H1 (cell line): ENCODE measurements at regions not wholly inside any gene's neighbourhood (a gene's known extent, or its start where the extent isn't known, plus 50 kb on each side); places are given as distances from the start of the nearest gene placed in this dataset.

ENCODE experiments used
- CTCF ChIA-PET: fragments of 300-600 bp; sonication (Branson Sonifier 250); formaldehyde crosslinking; loops from one replicate; lab custom pipeline; 2021; ENCODE audit not compliant: partially characterized antibody; lab: Charles Lee
- POLR2A ChIA-PET: fragments of 300-600 bp; sonication (Branson Sonifier 250); formaldehyde crosslinking; loops from one replicate; lab custom pipeline; 2021; ENCODE audit warnings: inconsistent platforms; ENCODE audit not compliant: partially characterized antibody; lab: Charles Lee
- DNase-seq, 2 experiments: peaks; one replicate each; pipeline versions ENCODE4 v3.0.0 to v3.0.0-alpha.2; 2010 to 2022; ENCODE audit warnings: low spot score in 2 of 2, low read depth in 1 of 2, mixed read lengths in 1 of 2
- FAIRE-seq: peaks from 2 replicates; lab custom pipeline; 2011; peaks lifted over from hg19 to GRCh38; lab: Jason Lieb, UNC
- H2AFZ ChIP-seq: 2 replicates; pipeline ENCODE4 v1.8.1; 2012; ENCODE audit warnings: low read length, inconsistent platforms
- H2AK5ac ChIP-seq: 2 replicates; pipeline ENCODE4 v1.6.1; 2013; ENCODE audit warnings: low read depth, low read length
- H2BK120ac ChIP-seq: replicated peaks from 2 replicates; pipeline ENCODE3; 2013; ENCODE audit warnings: low read depth, low read length, inconsistent platforms
- H2BK12ac ChIP-seq: 2 replicates; pipeline ENCODE4 v1.6.1; 2013; ENCODE audit warnings: low read depth, low read length
- H2BK15ac ChIP-seq: 2 replicates; pipeline ENCODE4 v1.6.1; 2013; ENCODE audit warnings: low read length
- H2BK20ac ChIP-seq: 2 replicates; pipeline ENCODE4 v1.6.1; 2013; ENCODE audit warnings: low read length
- H2BK5ac ChIP-seq: 2 replicates; pipeline ENCODE4 v1.6.1; 2013; ENCODE audit warnings: low read depth, low read length
- H3K14ac ChIP-seq: 2 replicates; pipeline ENCODE4 v1.6.1; 2013; ENCODE audit warnings: inconsistent platforms; ENCODE audit not compliant: insufficient read length
- H3K18ac ChIP-seq: 2 replicates; pipeline ENCODE4 v1.6.1; 2013; ENCODE audit warnings: low read length; ENCODE audit errors: extremely low read depth
- H3K23ac ChIP-seq: 2 replicates; pipeline ENCODE4 v1.6.1; 2013; ENCODE audit warnings: inconsistent platforms; ENCODE audit not compliant: insufficient read length
- H3K23me2 ChIP-seq: 2 replicates; pipeline ENCODE4 v1.6.1; 2013; ENCODE audit warnings: low read depth, low read length
- H3K27ac ChIP-seq: 2 replicates; pipeline ENCODE4 v1.6.1; 2011; ENCODE audit warnings: low read depth, low read length, inconsistent platforms
- H3K27me3 ChIP-seq, 4 experiments: replicated peaks in 1 of 4; 1 replicate in 1 of 4; 2 replicates in 3 of 4; pipeline versions ENCODE4 v1.6.1 to v1.8.1; 2011 to 2013; ENCODE audit warnings: low read length in 3 of 4, mild to moderate bottlenecking in 3 of 4, inconsistent platforms in 2 of 4, mixed read lengths in 2 of 4, moderate library complexity in 1 of 4; ENCODE audit not compliant: control insufficient read depth in 3 of 4, insufficient read depth in 3 of 4; ENCODE audit errors: extremely low read depth in 1 of 4
- H3K36me3 ChIP-seq, 4 experiments: 2 replicates each; pipeline versions ENCODE4 v1.6.1 to v1.8.1; 2011 to 2013; ENCODE audit warnings: mild to moderate bottlenecking in 4 of 4, low read length in 3 of 4, moderate library complexity in 2 of 4, control low read depth in 1 of 4, inconsistent platforms in 1 of 4; ENCODE audit not compliant: insufficient read depth in 4 of 4, control insufficient read depth in 2 of 4
- H3K4ac ChIP-seq: replicated peaks from 2 replicates; pipeline ENCODE3; 2013; ENCODE audit warnings: low read length, low read depth, mixed read lengths, inconsistent platforms; ENCODE audit not compliant: insufficient read length
- H3K4me1 ChIP-seq, 4 experiments: replicated peaks in 1 of 4; 1 replicate in 1 of 4; 2 replicates in 3 of 4; pipeline versions ENCODE4 v1.6.1 to v1.8.1; 2011 to 2013; ENCODE audit warnings: low read length in 3 of 4, inconsistent platforms in 2 of 4, mixed read lengths in 1 of 4; ENCODE audit not compliant: insufficient read depth in 4 of 4, control insufficient read depth in 3 of 4
- H3K4me2 ChIP-seq, 2 experiments: 2 replicates each; pipeline versions ENCODE4 v1.6.1 to v1.8.1; 2011 to 2013; ENCODE audit warnings: low read depth in 2 of 2, low read length in 2 of 2, control low read depth in 1 of 2, inconsistent platforms in 1 of 2, mild to moderate bottlenecking in 1 of 2; ENCODE audit not compliant: insufficient read depth in 1 of 2
- H3K4me3 ChIP-seq, 4 experiments: fragments of 200-600, 300-600 bp in 1 of 4; sonication (generic), shearing (Covaris generic), sonication (Bioruptor Twin) in 1 of 4; 2 replicates each; pipeline versions ENCODE4 v1.5.1 to v1.8.1; 2011 to 2016; ENCODE audit warnings: low read length in 4 of 4, low read depth in 3 of 4, control low read depth in 2 of 4, inconsistent platforms in 2 of 4, mild to moderate bottlenecking in 2 of 4, mixed read lengths in 1 of 4, moderate library complexity in 1 of 4; ENCODE audit not compliant: insufficient read depth in 2 of 4; ENCODE audit errors: extremely low read depth in 1 of 4
- H3K56ac ChIP-seq: replicated peaks from 2 replicates; pipeline ENCODE3; 2013; ENCODE audit warnings: low read depth, mild to moderate bottlenecking, mixed read lengths, low read length, inconsistent platforms; ENCODE audit not compliant: insufficient read length
- H3K79me1 ChIP-seq: 2 replicates; pipeline ENCODE4 v1.6.1; 2013; ENCODE audit warnings: low read depth, low read length, control low read depth
- H3K79me2 ChIP-seq, 2 experiments: 2 replicates each; pipeline versions ENCODE4 v1.6.1 to v1.8.1; 2012 to 2013; ENCODE audit warnings: low read length in 2 of 2, mild to moderate bottlenecking in 2 of 2, inconsistent platforms in 1 of 2; ENCODE audit not compliant: insufficient read depth in 2 of 2, control insufficient read depth in 1 of 2
- H3K9ac ChIP-seq, 4 experiments: replicated peaks in 1 of 4; 1 replicate in 1 of 4; 2 replicates in 3 of 4; pipeline versions ENCODE4 v1.6.1 to v1.8.1; 2011 to 2013; ENCODE audit warnings: low read depth in 3 of 4, low read length in 3 of 4, control low read depth in 2 of 4, mild to moderate bottlenecking in 2 of 4, moderate library complexity in 2 of 4, inconsistent platforms in 1 of 4; ENCODE audit errors: extremely low read depth in 1 of 4
- H3K9me3 ChIP-seq, 2 experiments: 2 replicates each; pipeline versions ENCODE4 v1.6.1 to v1.8.1; 2012 to 2013; ENCODE audit warnings: mild to moderate bottlenecking in 2 of 2, moderate library complexity in 2 of 2, control low read depth in 1 of 2, inconsistent platforms in 1 of 2, low read depth in 1 of 2, low read length in 1 of 2, mixed read lengths in 1 of 2; ENCODE audit not compliant: insufficient read depth in 2 of 2
- H4K20me1 ChIP-seq, 2 experiments: replicated peaks in 1 of 2; 2 replicates each; pipeline versions ENCODE3 to v1.8.1; 2011 to 2013; ENCODE audit warnings: inconsistent platforms in 2 of 2, low read length in 2 of 2, mild to moderate bottlenecking in 1 of 2; ENCODE audit not compliant: insufficient read depth in 2 of 2, control insufficient read depth in 1 of 2
- H4K5ac ChIP-seq: 2 replicates; pipeline ENCODE4 v1.6.1; 2013; ENCODE audit warnings: low read length, low read depth, mixed read lengths, inconsistent platforms; ENCODE audit not compliant: insufficient read length
- H4K8ac ChIP-seq: 2 replicates; pipeline ENCODE4 v1.8.0; 2013; ENCODE audit warnings: mild to moderate bottlenecking, moderate library complexity, low read length, inconsistent platforms; ENCODE audit not compliant: insufficient read depth; ENCODE audit errors: extremely low read depth
- H4K91ac ChIP-seq: replicated peaks from 2 replicates; pipeline ENCODE3; 2013; ENCODE audit warnings: low read length, mixed read lengths, inconsistent platforms; ENCODE audit not compliant: insufficient read length
- BCL11A ChIP-seq, 2 experiments: IDR thresholded peaks; one replicate each; pipeline ENCODE4 v1.6.1; 2011; ENCODE audit warnings: low read depth in 2 of 2, low read length in 2 of 2, mild to moderate bottlenecking in 2 of 2
- CBX8 ChIP-seq: fragments of 300-800, 300-1000 bp; sonication (generic); IDR thresholded peaks from 2 replicates; pipeline ENCODE4 v1.7.1; 2016; ENCODE audit warnings: low read depth, low read length, borderline replicate concordance
- MAFK ChIP-seq: IDR thresholded peaks from 2 replicates; pipeline ENCODE4 v1.6.1; 2012; ENCODE audit warnings: low read depth, mild to moderate bottlenecking, improper control_type of control experiment, low read length
- PHF8 ChIP-seq: fragments of 200-600 bp; sonication (generic); conservative IDR thresholded peaks from 2 replicates; pipeline ENCODE4 v1.7.1; 2012; ENCODE audit warnings: low read depth, mild to moderate bottlenecking, inconsistent platforms, low read length, moderate library complexity
- SRF ChIP-seq: IDR thresholded peaks from 2 replicates; pipeline ENCODE4 v1.6.1; 2011; ENCODE audit warnings: mild to moderate bottlenecking, low read depth, low read length, moderate library complexity
- TCF12 ChIP-seq: IDR thresholded peaks from 2 replicates; pipeline ENCODE4 v1.6.1; 2011; ENCODE audit warnings: low read depth, mild to moderate bottlenecking, low read length
- TEAD4 ChIP-seq: IDR thresholded peaks from 2 replicates; pipeline ENCODE4 v1.6.1; 2012; ENCODE audit warnings: low read depth, low read length, inconsistent platforms, mixed read lengths
- WGBS, 2 experiments: shearing (Covaris generic) in 1 of 2; methylation state at CpG; one replicate each; pipeline versions ENCODE4 v1.1.6 to v1.1.7; 2013 to 2015; ENCODE audit warnings: low lambda C conversion rate in 2 of 2, mixed read lengths in 2 of 2, inconsistent platforms in 1 of 2, low coverage in 1 of 2, missing lambda C conversion rate in 1 of 2; ENCODE audit not compliant: insufficient replicate concordance in 2 of 2, insufficient coverage in 1 of 2, insufficient read length in 1 of 2; ENCODE audit errors: extremely low coverage in 1 of 2, missing lambda C conversion rate in 1 of 2; 5-methylcytosine and 5-hydroxymethylcytosine counted together
- TF ChIP-seq, protein P1 (sequence below), 3 experiments: IDR thresholded peaks; 1 replicate in 2 of 3; 2 replicates in 1 of 3; pipeline versions ENCODE4 v1.5.1 to v1.6.1; 2011; ENCODE audit warnings: low read length in 3 of 3, mild to moderate bottlenecking in 3 of 3, inconsistent platforms in 2 of 3, low read depth in 1 of 3, moderate library complexity in 1 of 3; ENCODE audit not compliant: insufficient read depth in 1 of 3; ENCODE audit errors: control extremely low read depth in 1 of 3
- TF ChIP-seq, protein P2 (sequence below): IDR thresholded peaks from 2 replicates; pipeline ENCODE4 v1.6.1; 2011; ENCODE audit warnings: low read depth, mild to moderate bottlenecking, low read length; ENCODE audit not compliant: insufficient read depth

DNA sequence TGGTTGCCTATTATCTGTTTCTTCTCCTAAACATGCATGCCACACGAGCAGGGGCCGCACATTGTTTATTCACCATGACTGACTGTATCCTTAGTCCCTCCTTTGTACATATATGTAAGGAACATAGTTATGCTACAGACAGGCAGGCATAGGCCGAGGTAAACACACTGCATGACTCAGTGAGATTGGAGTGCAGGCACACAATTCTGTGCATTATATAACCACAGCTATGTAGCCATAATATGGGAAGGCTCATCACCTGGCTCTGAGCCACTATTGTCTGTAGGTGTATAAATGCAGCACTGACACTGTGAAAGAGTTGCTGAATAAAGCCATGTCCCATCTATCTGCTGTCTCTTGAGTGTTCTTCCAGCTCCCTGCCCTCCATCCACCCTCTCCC is 431.6 kb downstream of the IDS start:
- no peak overlapping the region for H3K4me2 ChIP-seq
- H3K27ac ChIP-seq = no peak overlapping the region
- no peak overlapping the region for H3K18ac ChIP-seq
- 94% methylated on average over 3 of the region's 3 CpGs; no CpG with 5 or more reads in 1 of the 2 experiments for WGBS, 2 experiments
- H2AK5ac ChIP-seq = no peak overlapping the region
- H3K4me3 ChIP-seq = no peak overlapping the region
- no peak overlapping the region for H2BK12ac ChIP-seq
- CTCF ChIA-PET = no interaction called here
- no peak overlapping the region for H2BK15ac ChIP-seq
- no peaks in the 10 kb centered on the region for H3K27me3 ChIP-seq
- POLR2A ChIA-PET = no interaction called here
- H3K36me3 ChIP-seq = no peaks in the 10 kb centered on the region
- no peak overlapping the region for H2BK120ac ChIP-seq
- DNase-seq (no peak), FAIRE-seq (no peak)
- no peaks in the 10 kb centered on the region for H3K4me1 ChIP-seq
- H4K91ac ChIP-seq = no peak overlapping the region
- no peaks in the 10 kb centered on the region for H3K79me1 ChIP-seq
- H3K9me3 ChIP-seq = no peaks in the 10 kb centered on the region
- no peak overlapping the region for H2BK5ac ChIP-seq
- no peak overlapping the region for H2BK20ac ChIP-seq
- H4K5ac ChIP-seq = no peak overlapping the region
- H2AFZ ChIP-seq = no peak overlapping the region
- no peak overlapping the region for H3K56ac ChIP-seq
- H3K9ac ChIP-seq = no peak overlapping the region
- no peaks in the 10 kb centered on the region for H4K20me1 ChIP-seq
- no peak overlapping the region for H3K23ac ChIP-seq
- H3K79me2 ChIP-seq = no peaks in the 10 kb centered on the region
- TF ChIP-seq BCL11A (IDR thresholded peaks at IDR 0.05; ENCODE audit: low read depth in 2 of 2, low read length in 2 of 2) = no peak
- TF ChIP-seq, protein P1, sequence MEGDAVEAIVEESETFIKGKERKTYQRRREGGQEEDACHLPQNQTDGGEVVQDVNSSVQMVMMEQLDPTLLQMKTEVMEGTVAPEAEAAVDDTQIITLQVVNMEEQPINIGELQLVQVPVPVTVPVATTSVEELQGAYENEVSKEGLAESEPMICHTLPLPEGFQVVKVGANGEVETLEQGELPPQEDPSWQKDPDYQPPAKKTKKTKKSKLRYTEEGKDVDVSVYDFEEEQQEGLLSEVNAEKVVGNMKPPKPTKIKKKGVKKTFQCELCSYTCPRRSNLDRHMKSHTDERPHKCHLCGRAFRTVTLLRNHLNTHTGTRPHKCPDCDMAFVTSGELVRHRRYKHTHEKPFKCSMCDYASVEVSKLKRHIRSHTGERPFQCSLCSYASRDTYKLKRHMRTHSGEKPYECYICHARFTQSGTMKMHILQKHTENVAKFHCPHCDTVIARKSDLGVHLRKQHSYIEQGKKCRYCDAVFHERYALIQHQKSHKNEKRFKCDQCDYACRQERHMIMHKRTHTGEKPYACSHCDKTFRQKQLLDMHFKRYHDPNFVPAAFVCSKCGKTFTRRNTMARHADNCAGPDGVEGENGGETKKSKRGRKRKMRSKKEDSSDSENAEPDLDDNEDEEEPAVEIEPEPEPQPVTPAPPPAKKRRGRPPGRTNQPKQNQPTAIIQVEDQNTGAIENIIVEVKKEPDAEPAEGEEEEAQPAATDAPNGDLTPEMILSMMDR (IDR thresholded peaks at IDR 0.05; ENCODE audit: control extremely low read depth in 1 of 3, insufficient read depth in 1 of 3, low read depth in 1 of 3, low read length in 3 of 3) = no peak
- no peak for TF ChIP-seq TCF12
- TF ChIP-seq CBX8 = no peak
- TF ChIP-seq, protein P2, sequence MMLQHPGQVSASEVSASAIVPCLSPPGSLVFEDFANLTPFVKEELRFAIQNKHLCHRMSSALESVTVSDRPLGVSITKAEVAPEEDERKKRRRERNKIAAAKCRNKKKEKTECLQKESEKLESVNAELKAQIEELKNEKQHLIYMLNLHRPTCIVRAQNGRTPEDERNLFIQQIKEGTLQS = no peak
- TF ChIP-seq MAFK = no peak
- no peak for TF ChIP-seq SRF
- TF ChIP-seq TEAD4 = no peak
- no peak for TF ChIP-seq PHF8
- no peak overlapping the region for H3K14ac ChIP-seq
- H3K4ac ChIP-seq = no peak overlapping the region
- H4K8ac ChIP-seq = no peak overlapping the region
- H3K23me2 ChIP-seq = no peaks in the 10 kb centered on the region
